NCI-H748 (cell line): ENCODE measurements at regions not wholly inside any gene's neighbourhood (a gene's known extent, or its start where the extent isn't known, plus 50 kb on each side); places are given as distances from the start of the nearest gene placed in this dataset.
"Not testable (repeated sequence)": the region's sequence is repeated elsewhere in the genome, so short reads cannot be mapped to it uniquely, and the experiment has no call there.

Experiments used
- DNase-seq: peaks from one replicate; lab custom pipeline; 2025; ENCODE audit not compliant: unreplicated experiment; lab: John Stamatoyannopoulos, UW

GRCh38 chr6:27633221-27633688 is 160.3 kb upstream of the ZNF184 start:
- DNase-seq: peak; percentile 48

GRCh38 chr6:27631609-27631916 is 158.7 kb upstream of the ZNF184 start:
- DNase-seq: no peak

GRCh38 chr6:27630727-27631608 is 158.1 kb upstream of the ZNF184 start:
- DNase-seq: peak; percentile 68

- DNase-seq: no peak
Observed at GRCh38 chr6:27624694-27625262, 151.9 kb upstream of the ZNF184 start.

GRCh38 chr6:27623103-27623502 is 150.2 kb upstream of the ZNF184 start:
- DNase-seq: no peak

GRCh38 chr6:27619436-27619835 is 146.5 kb upstream of the ZNF184 start:
- DNase-seq: no peak

- DNase-seq: peak; percentile 54
Observed at GRCh38 chr6:27617700-27618689, 145.1 kb upstream of the ZNF184 start.

- DNase-seq: peak; percentile 59
Observed at GRCh38 chr6:27617046-27617687, 144.3 kb upstream of the ZNF184 start.

GRCh38 chr6:27616328-27617045 is 143.6 kb upstream of the ZNF184 start:
- DNase-seq: no peak

- no peak for DNase-seq
Observed at GRCh38 chr6:27611451-27611850, 138.5 kb upstream of the ZNF184 start.

GRCh38 chr6:27608916-27609883 is 136.3 kb upstream of the ZNF184 start:
- peak; percentile 72 for DNase-seq

- DNase-seq: peak; percentile 63
Observed at GRCh38 chr6:27605401-27606342, 132.8 kb upstream of the ZNF184 start.

GRCh38 chr6:27604986-27605385 is 132.1 kb upstream of the ZNF184 start:
- DNase-seq: peak; percentile 58

GRCh38 chr6:27601668-27602254 is 128.9 kb upstream of the ZNF184 start:
- peak; percentile 82 for DNase-seq

- no peak for DNase-seq
Observed at GRCh38 chr6:27599859-27600532, 127.1 kb upstream of the ZNF184 start.

GRCh38 chr6:27597031-27597567 is 124.2 kb upstream of the ZNF184 start:
- not testable (repeated sequence) for DNase-seq

- DNase-seq: peak; percentile 21
Observed at GRCh38 chr6:27593861-27594260, 121.0 kb upstream of the ZNF184 start.
